Endodermal cell (in vitro differentiated cells): ENCODE measurements at regions not wholly inside any gene's neighbourhood (a gene's known extent, or its start where the extent isn't known, plus 50 kb on each side); places are given as distances from the start of the nearest gene placed in this dataset.

Experiments used
- DNase-seq: peaks from one replicate; pipeline ENCODE4 v3.0.0-alpha.2; 2017
- H3K27ac ChIP-seq: 2 replicates; pipeline ENCODE4 v1.5.1; 2013; ENCODE audit warnings: mild to moderate bottlenecking, low read depth, low read length, moderate library complexity
- H3K27me3 ChIP-seq: 2 replicates; pipeline ENCODE4 v1.6.1; 2013; ENCODE audit warnings: mild to moderate bottlenecking, low read length, moderate library complexity; ENCODE audit not compliant: insufficient read depth, control insufficient read depth, poor library complexity, severe bottlenecking
- H3K36me3 ChIP-seq: 2 replicates; pipeline ENCODE4 v1.7.0; 2013; ENCODE audit warnings: mild to moderate bottlenecking, low read length, moderate library complexity; ENCODE audit not compliant: control insufficient read depth, insufficient read depth
- H3K4me1 ChIP-seq: one replicate; pipeline ENCODE4 v1.7.0; 2013; ENCODE audit warnings: low read length; ENCODE audit not compliant: control insufficient read depth, insufficient read depth
- H3K4me3 ChIP-seq: 2 replicates; pipeline ENCODE4 v1.5.1; 2013; ENCODE audit warnings: mild to moderate bottlenecking, low read length, moderate library complexity
- H3K9ac ChIP-seq: 2 replicates; pipeline ENCODE4 v1.6.1; 2013; ENCODE audit warnings: mild to moderate bottlenecking, low read length, moderate library complexity; ENCODE audit not compliant: poor library complexity, severe bottlenecking; ENCODE audit errors: extremely low read depth
- H3K9me3 ChIP-seq: 2 replicates; pipeline ENCODE4 v1.6.1; 2013; ENCODE audit warnings: mild to moderate bottlenecking, low read length, moderate library complexity; ENCODE audit not compliant: control insufficient read depth
- H3K27ac Mint-ChIP-seq: 2 replicates; pipeline ENCODE4 v1.8.0; 2020; ENCODE audit warnings: mixed read lengths
- H3K27me3 Mint-ChIP-seq: 2 replicates; pipeline ENCODE4 v1.8.0; 2021; ENCODE audit warnings: mild to moderate bottlenecking, mixed read lengths; ENCODE audit not compliant: insufficient read depth
- H3K36me3 Mint-ChIP-seq: 2 replicates; pipeline ENCODE4 v1.8.0; 2020; ENCODE audit warnings: low read depth, mixed read lengths
- H3K4me1 Mint-ChIP-seq: 2 replicates; pipeline ENCODE4 v1.8.0; 2020; ENCODE audit warnings: mixed read lengths
- H3K4me3 Mint-ChIP-seq: 2 replicates; pipeline ENCODE4 v1.8.0; 2020; ENCODE audit warnings: mild to moderate bottlenecking, moderate library complexity, mixed read lengths
- H3K9me3 Mint-ChIP-seq: 2 replicates; pipeline ENCODE4 v1.8.0; 2020; ENCODE audit warnings: mild to moderate bottlenecking, mixed read lengths
- CTCF ChIP-seq: fragments of 200-600 bp; sonication (generic); conservative IDR thresholded peaks from 2 replicates; pipeline ENCODE4 v1.5.0; 2021; ENCODE audit warnings: antibody characterized with exemption, mild to moderate bottlenecking
- WGBS, 2 experiments: methylation state at CpG; one replicate each; pipeline versions ENCODE4 v1.1.5 to v1.1.7; 2013; ENCODE audit warnings: missing lambda C conversion rate in 2 of 2, mixed read lengths in 1 of 2; ENCODE audit not compliant: insufficient coverage in 1 of 2, insufficient read length in 1 of 2; 5-methylcytosine and 5-hydroxymethylcytosine counted together

- peaks cover 2% of the 10 kb centered on the region for H3K9me3 Mint-ChIP-seq
Observed at GRCh38 chr4:59837751-59838150, 1362.4 kb upstream of the ADGRL3 start.

GRCh38 chr4:59838236-59838635, 1361.9 kb upstream of the ADGRL3 start:
- no peak for TF ChIP-seq CTCF
- Mint-ChIP-seq H3K27ac (no peak overlapping the region), H3K27me3 (peaks cover 1% of the 10 kb centered on the region), H3K4me1 (no peaks in the 10 kb centered on the region), H3K36me3 (no peaks in the 10 kb centered on the region), H3K4me3 (no peak overlapping the region), H3K9me3 (peaks cover 2% of the 10 kb centered on the region)
- WGBS, 2 experiments: 94 to 95% methylated on average over 3 of the region's 3 CpGs
- Histone ChIP-seq H3K36me3 (no peaks in the 10 kb centered on the region), H3K9me3 (no peaks in the 10 kb centered on the region), H3K4me3 (no peak overlapping the region), H3K27ac (no peak overlapping the region), H3K9ac (no peak overlapping the region), H3K27me3 (no peaks in the 10 kb centered on the region), H3K4me1 (no peaks in the 10 kb centered on the region)
- no peak for DNase-seq

More at GRCh38 chr4:59837751-59838150, 1362.4 kb upstream of the ADGRL3 start:
- no peak for DNase-seq
- no peak for TF ChIP-seq CTCF
- no peaks in the 10 kb centered on the region for H3K4me1 ChIP-seq
- no peak overlapping the region for H3K9ac ChIP-seq
- H3K27me3 ChIP-seq: no peaks in the 10 kb centered on the region
- no peak overlapping the region for H3K27ac Mint-ChIP-seq
- no peaks in the 10 kb centered on the region for H3K27me3 Mint-ChIP-seq
- no peaks in the 10 kb centered on the region for H3K36me3 ChIP-seq
- no peak overlapping the region for H3K27ac ChIP-seq
- H3K36me3 Mint-ChIP-seq: no peaks in the 10 kb centered on the region
- H3K4me1 Mint-ChIP-seq: no peaks in the 10 kb centered on the region
- WGBS, 2 experiments: no CpG with 5 or more reads among the region's 1 CpG
- no peaks in the 10 kb centered on the region for H3K9me3 ChIP-seq
- H3K4me3 ChIP-seq: no peak overlapping the region
- H3K4me3 Mint-ChIP-seq: no peak overlapping the region

GRCh38 chr4:59841698-59842097, 1358.4 kb upstream of the ADGRL3 start:
- peaks cover 2% of the 10 kb centered on the region for H3K9me3 Mint-ChIP-seq
- Histone ChIP-seq H3K9me3 (no peaks in the 10 kb centered on the region), H3K4me3 (no peak overlapping the region), H3K27me3 (no peaks in the 10 kb centered on the region), H3K27ac (no peak overlapping the region), H3K36me3 (no peaks in the 10 kb centered on the region), H3K4me1 (no peaks in the 10 kb centered on the region), H3K9ac (no peak overlapping the region)
- DNase-seq: no peak
- no peak for TF ChIP-seq CTCF
- no peak overlapping the region for H3K27ac Mint-ChIP-seq
- peaks cover 1% of the 10 kb centered on the region for H3K27me3 Mint-ChIP-seq
- WGBS, 2 experiments: 100% methylated on average over 1 of the region's 1 CpG; no CpG with 5 or more reads in 1 of the 2 experiments
- no peak overlapping the region for H3K4me3 Mint-ChIP-seq
- no peaks in the 10 kb centered on the region for H3K36me3 Mint-ChIP-seq
- no peaks in the 10 kb centered on the region for H3K4me1 Mint-ChIP-seq
